Gastroesophageal sphincter (tissue), 4 donors: ENCODE measurements at regions not wholly inside any gene's neighbourhood (a gene's known extent, or its start where the extent isn't known, plus 50 kb on each side); places are given as distances from the start of the nearest gene placed in this dataset.
A peak's percentile ranks its signal among the peaks of the same experiment; 100 is the strongest.

Experiments used
- ATAC-seq: fragments of 150-250 bp; one replicate; pipeline ENCODE4 v1.9.1; 2016; ENCODE audit warnings: mild to moderate bottlenecking, moderate library complexity
- H3K27ac ChIP-seq, 4 donors: fragments of 200-600 bp; sonication (generic) in 3 of 4; 1 replicate in 3 of 4; 2 replicates in 1 of 4; pipeline ENCODE4 v1.5.1; 2016 to 2019
- H3K27me3 ChIP-seq: fragments of 200-600 bp; sonication (generic); one replicate; pipeline ENCODE4 v1.5.1; 2019
- H3K36me3 ChIP-seq, 2 donors: fragments of 200-600 bp; sonication (generic); one replicate each; pipeline ENCODE4 v1.5.1; 2019; ENCODE audit warnings: control low read depth in 1 of 2
- H3K4me1 ChIP-seq, 3 donors: fragments of 200-600 bp; sonication (generic); 1 replicate in 2 of 3; 2 replicates in 1 of 3; pipeline ENCODE4 v1.5.1; 2016 to 2019; ENCODE audit warnings: control low read depth in 2 of 3
- H3K4me3 ChIP-seq, 2 donors: fragments of 200-600 bp; sonication (generic); one replicate each; pipeline ENCODE4 v1.5.1; 2019; ENCODE audit warnings: mild to moderate bottlenecking in 1 of 2, moderate library complexity in 1 of 2
- H3K9me3 ChIP-seq, 3 donors: fragments of 200-600 bp; sonication (generic); one replicate each; pipeline ENCODE4 v1.5.1; 2017 to 2019; ENCODE audit warnings: control low read depth in 2 of 3
- CTCF ChIP-seq, 4 experiments: fragments of 200-600 bp in 2 of 4; fragments of 450-650 bp in 2 of 4; sonication (generic) in 1 of 4; IDR thresholded peaks; one replicate each; pipeline ENCODE4 v1.5.1; 2017 to 2019; ENCODE audit warnings: antibody characterized with exemption in 4 of 4, mild to moderate bottlenecking in 2 of 4, moderate library complexity in 2 of 4
- EP300 ChIP-seq: sonication (generic); formaldehyde crosslinking; IDR thresholded peaks from one replicate; pipeline ENCODE4 v1.6.1; 2017; ENCODE audit warnings: antibody characterized with exemption, mild to moderate bottlenecking
- POLR2A ChIP-seq, 2 donors: fragments of 450-650 bp; IDR thresholded peaks; one replicate each; pipeline ENCODE4 v1.6.1; 2017; ENCODE audit warnings: antibody characterized with exemption in 2 of 2, mild to moderate bottlenecking in 2 of 2, moderate library complexity in 1 of 2
- POLR2AphosphoS5 ChIP-seq: sonication (generic); formaldehyde crosslinking; IDR thresholded peaks from one replicate; pipeline ENCODE4 v1.6.1; 2017; ENCODE audit warnings: antibody characterized with exemption
- WGBS, 2 donors: methylation state at CpG; one replicate each; pipeline ENCODE4 v1.1.5; 2018; ENCODE audit warnings: low coverage in 1 of 2; 5-methylcytosine and 5-hydroxymethylcytosine counted together

DNA sequence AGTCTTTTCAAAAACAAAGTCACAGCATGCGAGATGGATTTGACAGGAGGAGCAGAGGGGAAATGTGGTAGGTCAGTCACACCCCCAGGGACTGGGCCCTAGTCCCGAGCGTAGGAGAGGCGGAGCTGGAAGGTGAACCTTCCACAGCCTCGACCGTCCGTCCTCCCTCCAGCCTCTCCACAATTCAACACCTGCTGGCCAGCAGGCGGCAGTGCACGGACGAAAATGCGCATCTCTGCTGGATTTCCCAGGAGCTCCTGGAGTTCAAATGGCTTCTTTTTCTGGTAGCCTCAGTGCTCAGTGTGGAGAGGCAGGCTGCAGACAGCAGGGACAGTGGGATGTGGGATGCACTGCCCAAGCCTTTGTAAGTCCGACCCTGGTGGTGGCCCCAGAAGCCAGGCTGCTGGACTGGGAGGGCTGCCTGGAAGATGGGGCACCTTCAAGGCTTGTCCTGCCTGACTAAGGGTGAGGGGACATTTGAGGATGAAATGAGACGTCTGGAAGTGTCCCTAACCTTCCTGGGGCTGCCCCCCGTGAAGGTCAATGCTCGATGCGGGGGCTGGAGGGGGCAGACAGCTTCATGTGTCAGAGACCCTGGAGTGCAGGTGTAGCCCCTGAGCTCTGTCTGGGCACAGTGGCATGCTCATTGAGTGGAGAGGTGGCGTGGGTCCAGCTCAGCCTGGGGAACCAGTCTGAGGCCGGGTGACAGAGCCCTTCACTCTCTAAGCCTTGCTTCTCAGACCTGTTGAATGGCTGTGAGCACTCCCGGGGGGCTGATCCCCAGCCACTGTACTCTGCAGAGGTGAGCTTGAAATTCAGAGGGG lies 189.5 kb downstream of the TFCP2L1 start:
- Histone ChIP-seq H3K4me3 (no peak overlapping the region), H3K9me3 (no peaks in the 10 kb centered on the region), H3K27me3 (peaks cover 16% of the 10 kb centered on the region), H3K27ac (no peak overlapping the region), H3K36me3 (no peaks in the 10 kb centered on the region), H3K4me1 (peaks cover 0 to 5% (median 0%) of the 10 kb centered on the region in 3 donors)
- TF ChIP-seq POLR2A (IDR thresholded peaks at IDR 0.05) (no peak), CTCF (IDR thresholded peaks at IDR 0.05) (peak in 3 of 4 experiments; percentile 37 to 63 (median 55))
- 2 to 22% methylated on average over 9 to 13 of the region's 19 CpGs for WGBS, 2 donors
- peak; percentile 55 for ATAC-seq

DNA sequence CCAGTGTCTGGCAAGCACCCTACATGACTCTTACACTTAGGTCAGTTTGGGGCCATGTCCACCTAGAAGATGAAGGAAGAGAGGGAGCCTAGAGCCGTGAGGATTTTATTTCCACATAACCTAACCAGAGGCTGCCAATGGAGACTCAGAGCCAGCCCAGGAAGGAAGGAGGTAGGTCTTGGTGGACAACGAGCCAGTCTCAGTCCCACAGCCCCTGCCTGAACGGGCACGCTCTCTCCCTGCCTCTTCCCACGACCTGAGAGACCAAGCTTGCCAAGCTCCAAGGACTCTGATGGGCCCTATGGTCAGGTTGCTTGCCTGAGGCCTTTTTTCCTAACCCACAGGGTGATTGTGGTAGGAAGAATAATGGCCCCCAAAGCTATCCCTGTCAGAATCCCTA lies 188.4 kb downstream of the TFCP2L1 start:
- no peak for ATAC-seq
- Histone ChIP-seq H3K4me3 (no peak overlapping the region), H3K4me1 (peaks cover 0 to 5% (median 0%) of the 10 kb centered on the region in 3 donors), H3K27me3 (peaks cover 16% of the 10 kb centered on the region), H3K27ac (no peak overlapping the region), H3K9me3 (no peaks in the 10 kb centered on the region), H3K36me3 (no peaks in the 10 kb centered on the region)
- 85% methylated on average over 4 of the region's 5 CpGs; no CpG with 5 or more reads in 1 of the 2 donors for WGBS, 2 donors
- TF ChIP-seq POLR2AphosphoS5: no peak
- no peak for TF ChIP-seq POLR2A (IDR thresholded peaks at IDR 0.05)
- TF ChIP-seq CTCF (IDR thresholded peaks at IDR 0.05): no peak
- no peak for TF ChIP-seq EP300

DNA sequence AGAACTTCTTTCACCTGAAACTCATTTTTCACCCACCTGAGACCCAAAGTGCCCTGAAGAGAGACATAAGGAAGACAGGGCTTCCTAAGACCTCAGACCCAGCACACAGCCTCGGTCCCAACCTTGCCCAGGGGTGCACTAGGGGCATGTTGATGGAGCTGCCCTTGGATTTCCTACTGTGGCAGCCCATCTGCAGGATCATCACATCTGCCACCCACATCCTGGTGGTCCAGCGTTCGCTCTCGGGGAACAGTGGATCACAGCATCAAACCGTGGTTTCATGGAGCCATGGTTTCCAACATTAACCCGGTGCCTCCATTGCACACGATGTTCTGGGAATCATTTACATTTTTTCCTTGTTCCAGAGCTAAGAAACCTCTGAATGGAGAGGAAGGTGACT lies 186.4 kb downstream of the TFCP2L1 start:
- Histone ChIP-seq H3K36me3 (no peaks in the 10 kb centered on the region), H3K4me1 (peaks cover 0 to 5% (median 0%) of the 10 kb centered on the region in 3 donors), H3K9me3 (no peaks in the 10 kb centered on the region), H3K4me3 (no peak overlapping the region), H3K27ac (no peak overlapping the region), H3K27me3 (peaks cover 16% of the 10 kb centered on the region)
- no peak for TF ChIP-seq EP300
- no peak for TF ChIP-seq CTCF (IDR thresholded peaks at IDR 0.05)
- TF ChIP-seq POLR2AphosphoS5: no peak
- TF ChIP-seq POLR2A (IDR thresholded peaks at IDR 0.05): no peak
- no peak for ATAC-seq
- WGBS, 2 donors: 86 to 97% methylated on average over 1 to 5 of the region's 7 CpGs

DNA sequence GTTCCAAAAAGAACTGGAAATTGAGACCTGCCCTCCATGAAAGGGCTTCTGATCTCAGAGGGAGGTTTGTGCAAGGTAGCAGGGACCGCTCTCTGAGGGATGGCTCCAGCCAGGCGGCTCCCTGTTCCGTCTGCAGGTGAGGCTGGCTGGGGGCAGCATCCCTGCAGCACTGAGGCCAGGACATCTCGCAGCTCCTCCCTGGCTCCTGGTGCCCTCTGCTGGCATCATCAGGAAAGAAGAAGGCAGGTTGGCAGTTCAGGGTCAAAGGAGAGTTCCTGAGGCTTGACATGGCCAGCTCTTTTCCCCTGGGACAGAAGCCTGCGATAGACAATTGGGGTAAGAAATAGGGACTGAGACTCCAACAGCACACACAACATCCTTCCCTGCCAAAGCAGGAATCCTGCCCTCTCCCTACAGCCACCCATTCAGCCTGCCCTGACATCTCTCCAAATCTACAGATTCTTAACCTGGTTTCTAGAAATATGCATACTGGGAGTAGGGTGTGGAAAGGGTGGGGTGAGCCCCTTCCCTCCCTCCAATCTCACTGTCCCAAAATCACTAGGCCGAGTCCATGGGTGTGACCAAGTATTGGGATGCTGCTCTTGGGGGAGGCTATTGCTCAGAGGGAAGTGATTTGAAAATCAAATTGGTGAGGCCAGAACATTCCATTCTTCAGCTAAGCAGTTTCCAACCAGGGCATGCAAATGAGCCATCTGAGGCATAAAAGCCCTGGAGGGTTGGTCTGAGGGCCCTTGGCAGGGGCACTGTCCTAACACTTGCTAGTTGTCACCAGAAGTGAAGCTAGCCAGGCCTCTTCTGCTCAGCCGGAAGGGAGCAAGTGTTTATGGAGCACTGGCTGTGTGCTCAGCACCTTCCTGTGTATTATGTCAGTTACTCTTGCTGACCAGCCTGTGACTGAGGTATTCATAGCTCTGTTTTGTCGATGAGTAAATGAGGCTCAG lies 185.4 kb downstream of the TFCP2L1 start:
- 33 to 49% methylated on average over 1 to 8 of the region's 8 CpGs for WGBS, 2 donors
- Histone ChIP-seq H3K9me3 (no peaks in the 10 kb centered on the region), H3K27me3 (peaks cover 24% of the 10 kb centered on the region), H3K27ac (no peak overlapping the region), H3K36me3 (no peaks in the 10 kb centered on the region), H3K4me3 (no peak overlapping the region), H3K4me1 (peaks cover 0 to 5% (median 0%) of the 10 kb centered on the region in 3 donors)
- TF ChIP-seq POLR2AphosphoS5 (peak; percentile 77), POLR2A (IDR thresholded peaks at IDR 0.05) (no peak), EP300 (no peak)
- peak; percentile 34 for ATAC-seq

DNA sequence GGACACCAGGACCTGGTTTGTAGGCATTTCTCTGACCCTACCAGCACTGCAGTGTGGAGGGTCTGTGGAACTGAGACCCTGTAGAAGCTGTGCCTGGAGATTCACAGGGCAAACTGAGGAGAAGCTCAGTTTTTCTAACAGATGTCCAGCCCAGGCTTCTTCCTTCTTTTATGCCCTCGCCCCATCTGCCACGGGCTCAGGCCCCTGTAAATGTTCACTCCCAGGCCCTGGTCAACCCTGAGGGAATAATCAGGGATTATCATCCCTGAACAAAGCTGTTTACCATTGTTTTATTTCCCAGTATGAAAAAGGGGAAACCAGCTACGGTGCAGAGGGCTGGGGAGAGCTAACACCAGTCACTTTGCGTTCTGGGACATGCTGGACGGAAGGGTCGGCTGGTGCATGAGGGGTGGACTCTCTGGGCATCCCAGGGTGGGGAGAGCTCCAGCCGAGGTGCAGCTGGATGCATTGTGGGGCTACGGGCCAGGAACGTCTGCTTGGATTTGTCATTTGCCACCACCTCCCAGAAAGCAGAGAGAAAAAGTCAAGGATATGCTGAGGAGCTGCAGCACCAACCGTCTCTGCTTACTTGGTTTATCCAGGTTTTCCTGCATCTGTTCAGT lies 183.8 kb downstream of the TFCP2L1 start:
- H3K36me3 ChIP-seq: no peaks in the 10 kb centered on the region
- H3K27ac ChIP-seq: no peak overlapping the region
- peaks cover 24% of the 10 kb centered on the region for H3K27me3 ChIP-seq
- H3K4me3 ChIP-seq: no peak overlapping the region
- no peaks in the 10 kb centered on the region for H3K4me1 ChIP-seq
- no peaks in the 10 kb centered on the region for H3K9me3 ChIP-seq
- TF ChIP-seq POLR2A (IDR thresholded peaks at IDR 0.05) (no peak), POLR2AphosphoS5 (no peak), EP300 (no peak), CTCF (IDR thresholded peaks at IDR 0.05) (no peak)
- WGBS, 2 donors: 71 to 78% methylated on average over 1 to 6 of the region's 10 CpGs
- ATAC-seq: no peak
